ENCODE measurements at regions not wholly inside any gene's neighbourhood (a gene's known extent, or its start where the extent isn't known, plus 50 kb on each side); places are given as distances from the start of the nearest gene placed in this dataset.

DNA sequence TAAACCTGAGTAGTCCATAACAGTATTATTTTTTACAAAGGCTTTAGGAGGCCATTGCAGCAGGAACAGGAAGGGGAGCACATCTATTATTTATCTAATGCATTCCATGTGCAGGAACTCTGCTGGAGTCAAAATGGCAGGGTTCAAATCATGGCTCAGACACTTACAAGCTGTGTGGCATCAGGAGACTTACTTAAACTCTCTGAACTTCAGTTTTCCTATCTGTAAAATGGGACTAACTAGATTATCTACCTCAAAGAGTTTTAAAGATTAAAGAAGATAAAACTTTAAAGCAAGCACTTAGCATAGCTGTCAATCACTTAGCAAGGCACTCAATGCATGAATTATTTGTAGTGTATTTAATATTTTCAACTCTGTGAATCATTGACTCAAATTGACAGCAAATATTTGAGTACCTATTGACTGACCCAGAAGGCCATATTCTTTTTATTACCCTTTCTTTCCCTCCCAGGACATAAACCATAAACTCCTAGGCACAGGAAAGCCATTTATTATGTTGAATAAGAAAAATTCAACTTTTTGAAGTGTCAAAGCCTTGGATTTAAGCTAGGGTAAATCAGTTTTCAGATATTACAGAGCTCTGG, 115.8 kb upstream of the FAM204A start:
- no TSS peak for BruUV-seq (replicated peaks)
- intact Hi-C loops (cut with micrococcal nuclease; ENCODE audit: unreplicated experiment): loop anchor here (2.0 kb wide), 1 partner anchor 961 kb away; no protein-coding TSS in a partner anchor
- ChIA-PET CTCF (ENCODE audit: unreplicated experiment) (no interaction called here), POLR2A (interaction anchor here (0.9 to 1.7 kb wide), 2 partner anchors 17 to 27 kb away, joined by 3 to 5 read pairs; no protein-coding TSS in a partner anchor)
- H3K27ac ChIP-seq (ENCODE audit: low read depth, low read length, poor library complexity, severe bottlenecking): no peak overlapping the region
- no peaks in the 10 kb centered on the region for H3K4me1 ChIP-seq (ENCODE audit: insufficient read depth, low read length, poor library complexity, severe bottlenecking)
- no peak overlapping the region for H3K4me2 ChIP-seq (ENCODE audit: low read length)
- TF ChIP-seq CTCF (conservative IDR thresholded peaks at IDR 0.05; ENCODE audit: low read length) (no peak), EZH2phosphoT487 (IDR thresholded peaks at IDR 0.05; ENCODE audit: borderline replicate concordance, low read depth, low read length) (no peak)
- H3K4me3 ChIP-seq (ENCODE audit: low read depth, low read length, poor library complexity, severe bottlenecking): no peak overlapping the region
- H3K79me2 ChIP-seq (ENCODE audit: insufficient read depth, low read depth, low read length): no peaks in the 10 kb centered on the region
- no peaks in the 10 kb centered on the region for H3K9me2 ChIP-seq (ENCODE audit: insufficient read depth, low read length)
- no peaks in the 10 kb centered on the region for H4K20me1 ChIP-seq (ENCODE audit: insufficient read depth, low read length)
- no peaks in the 10 kb centered on the region for H3K36me3 ChIP-seq (ENCODE audit: insufficient read depth, low read length)
- DNase-seq (ENCODE audit: low spot score): no peak
- no peak overlapping the region for H2AFZ ChIP-seq (ENCODE audit: low read length)
- no peaks in the 10 kb centered on the region for H3K9me3 ChIP-seq (ENCODE audit: low read length)

DNA sequence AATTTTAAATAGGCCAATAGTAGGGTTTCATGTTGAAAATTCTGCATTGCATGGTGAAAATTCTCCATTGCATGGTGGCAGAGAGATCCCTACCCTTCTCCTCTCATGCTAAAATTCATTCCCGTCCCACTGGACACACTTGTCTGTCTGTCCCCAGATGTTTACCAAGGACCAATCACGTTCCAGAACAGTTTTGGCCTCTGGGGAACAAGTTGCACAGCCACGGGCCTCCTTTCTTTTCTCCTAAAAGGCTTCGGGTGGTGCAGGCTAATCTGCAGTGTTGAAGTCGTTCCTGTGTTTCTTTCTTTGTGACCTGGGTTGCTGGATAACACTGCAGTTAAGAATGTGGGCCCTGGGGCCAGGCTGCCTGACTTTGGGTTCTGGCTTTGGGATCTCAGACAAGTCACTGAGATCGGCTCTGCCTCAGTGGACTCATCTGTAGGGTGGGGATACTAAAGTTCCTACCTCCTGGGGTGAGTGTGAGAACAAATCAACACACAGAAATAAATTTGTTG, 113.1 kb upstream of the FAM204A start:
- Histone ChIP-seq H2AFZ (ENCODE audit: low read length) (no peak overlapping the region), H4K20me1 (ENCODE audit: insufficient read depth, low read length) (no peaks in the 10 kb centered on the region), H3K4me3 (ENCODE audit: low read depth, low read length, poor library complexity, severe bottlenecking) (no peak overlapping the region), H3K4me2 (ENCODE audit: low read length) (no peak overlapping the region), H3K9me3 (ENCODE audit: low read length) (no peaks in the 10 kb centered on the region), H3K9me2 (ENCODE audit: insufficient read depth, low read length) (no peaks in the 10 kb centered on the region), H3K4me1 (ENCODE audit: insufficient read depth, low read length, poor library complexity, severe bottlenecking) (no peaks in the 10 kb centered on the region), H3K27ac (ENCODE audit: low read depth, low read length, poor library complexity, severe bottlenecking) (no peak overlapping the region), H3K36me3 (ENCODE audit: insufficient read depth, low read length) (no peaks in the 10 kb centered on the region), H3K79me2 (ENCODE audit: insufficient read depth, low read depth, low read length) (no peaks in the 10 kb centered on the region)
- POLR2A ChIA-PET: interaction anchor here (0.7 kb wide), 1 partner anchor 20 kb away, joined by 3 read pairs; no protein-coding TSS in a partner anchor
- intact Hi-C loops (cut with micrococcal nuclease; ENCODE audit: unreplicated experiment): no loop called here
- no peak for DNase-seq (ENCODE audit: low spot score)
- TF ChIP-seq EZH2phosphoT487 (IDR thresholded peaks at IDR 0.05; ENCODE audit: borderline replicate concordance, low read depth, low read length) (no peak), CTCF (conservative IDR thresholded peaks at IDR 0.05; ENCODE audit: low read length) (no peak)
- CTCF ChIA-PET (ENCODE audit: unreplicated experiment): no interaction called here
- BruUV-seq (replicated peaks): no TSS peak

GRCh38 chr10:118454211-118454610, 112.1 kb upstream of the FAM204A start:
- Histone ChIP-seq H3K4me2 (ENCODE audit: low read length) (no peak overlapping the region), H2AFZ (ENCODE audit: low read length) (no peak overlapping the region), H3K27ac (ENCODE audit: low read depth, low read length, poor library complexity, severe bottlenecking) (no peak overlapping the region), H3K9me2 (ENCODE audit: insufficient read depth, low read length) (no peaks in the 10 kb centered on the region), H3K79me2 (ENCODE audit: insufficient read depth, low read depth, low read length) (no peaks in the 10 kb centered on the region), H3K4me3 (ENCODE audit: low read depth, low read length, poor library complexity, severe bottlenecking) (no peak overlapping the region), H3K36me3 (ENCODE audit: insufficient read depth, low read length) (no peaks in the 10 kb centered on the region), H4K20me1 (ENCODE audit: insufficient read depth, low read length) (no peaks in the 10 kb centered on the region), H3K4me1 (ENCODE audit: insufficient read depth, low read length, poor library complexity, severe bottlenecking) (no peaks in the 10 kb centered on the region), H3K9me3 (ENCODE audit: low read length) (no peaks in the 10 kb centered on the region)
- intact Hi-C loops (cut with micrococcal nuclease; ENCODE audit: unreplicated experiment): no loop called here
- CTCF ChIA-PET (ENCODE audit: unreplicated experiment): no interaction called here
- DNase-seq (ENCODE audit: low spot score): no peak
- no TSS peak for BruUV-seq (replicated peaks)
- POLR2A ChIA-PET: interaction anchor here (0.6 kb wide), 2 partner anchors 10 to 160 kb away, joined by 3 to 4 read pairs; no protein-coding TSS in a partner anchor
- TF ChIP-seq EZH2phosphoT487 (IDR thresholded peaks at IDR 0.05; ENCODE audit: borderline replicate concordance, low read depth, low read length) (no peak), CTCF (conservative IDR thresholded peaks at IDR 0.05; ENCODE audit: low read length) (no peak)

Data from OCI-LY7 (cell line).